ENCODE measurements at regions not wholly inside any gene's neighbourhood (a gene's known extent, or its start where the extent isn't known, plus 50 kb on each side); places are given as distances from the start of the nearest gene placed in this dataset.

DNA sequence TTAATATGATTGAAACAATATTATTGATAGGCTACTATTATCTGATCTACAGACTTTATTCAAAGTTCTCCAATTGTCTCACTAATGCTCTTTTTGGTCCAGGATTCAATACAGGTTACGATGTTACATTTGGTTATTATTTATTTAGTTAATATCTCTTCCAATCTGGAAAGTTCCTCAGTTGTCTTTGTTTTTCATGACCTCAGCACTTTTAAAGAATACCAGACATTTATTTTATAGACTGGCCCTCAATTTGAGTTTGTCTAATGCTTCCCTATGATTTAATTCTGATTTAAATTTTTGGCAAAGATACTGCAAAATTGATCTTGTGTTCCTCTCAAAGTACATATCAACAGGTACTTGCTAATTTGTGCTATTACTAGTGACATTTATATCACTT is 937.4 kb downstream of the KCNMA1 start:
- peaks cover 26% of the 10 kb centered on the region for H3K27me3 ChIP-seq (replicated peaks; ENCODE audit: insufficient read depth, low read depth, low read length, poor library complexity)
- H3K9me3 ChIP-seq (ENCODE audit: low read depth, low read length, poor library complexity, severe bottlenecking) = no peaks in the 10 kb centered on the region
- H3K4me1 ChIP-seq (ENCODE audit: insufficient read depth, low read length, poor library complexity, severe bottlenecking) = no peaks in the 10 kb centered on the region
- no peak for DNase-seq (ENCODE audit: low spot score)
- no TSS peak for BruUV-seq (replicated peaks)
- H3K27ac ChIP-seq (ENCODE audit: low read depth, low read length, poor library complexity, severe bottlenecking) = no peak overlapping the region
- POLR2A ChIA-PET (ENCODE audit: low non-redundant PET) = no interaction called here
- TF ChIP-seq EZH2 (IDR thresholded peaks at IDR 0.05; ENCODE audit: borderline replicate concordance, low read depth, low read length, poor library complexity, severe bottlenecking) = no peak
- no peak for TF ChIP-seq CTCF (conservative IDR thresholded peaks at IDR 0.05; ENCODE audit: low read depth, low read length)
- intact Hi-C loops (cut with micrococcal nuclease; ENCODE audit: unreplicated experiment) = no loop called here
- no peak overlapping the region for H3K4me3 ChIP-seq (ENCODE audit: low read depth, low read length, poor library complexity, severe bottlenecking)
- CTCF ChIA-PET = no interaction called here
- no peaks in the 10 kb centered on the region for H3K36me3 ChIP-seq (ENCODE audit: insufficient read depth, low read length, poor library complexity, severe bottlenecking)

DNA sequence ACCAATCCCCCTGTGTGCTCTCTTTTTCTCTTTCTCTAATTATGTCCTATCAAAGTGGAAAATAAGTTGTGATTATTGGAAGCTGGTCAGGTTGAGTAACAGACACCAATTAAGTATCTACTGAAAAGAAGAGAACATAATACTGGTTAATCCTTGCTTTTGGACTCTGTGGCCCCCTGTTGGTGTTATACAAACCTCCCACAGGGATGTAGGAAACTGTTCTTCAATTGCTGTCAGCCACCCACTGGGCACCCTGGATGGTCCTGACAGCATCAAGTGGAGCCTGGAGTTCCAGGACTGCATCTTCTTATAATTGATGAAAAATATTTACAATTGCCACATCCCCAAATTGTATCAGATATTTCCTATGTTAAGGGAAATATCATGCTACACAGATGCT is 939.7 kb downstream of the KCNMA1 start:
- intact Hi-C loops (cut with micrococcal nuclease; ENCODE audit: unreplicated experiment) = loop anchor here (2.0 kb wide), 1 partner anchor 283 kb away; no protein-coding TSS in a partner anchor
- peak; percentile 76 for DNase-seq (ENCODE audit: low spot score)
- no peaks in the 10 kb centered on the region for H3K4me1 ChIP-seq (ENCODE audit: insufficient read depth, low read length, poor library complexity, severe bottlenecking)
- no peak for TF ChIP-seq EZH2 (IDR thresholded peaks at IDR 0.05; ENCODE audit: borderline replicate concordance, low read depth, low read length, poor library complexity, severe bottlenecking)
- TF ChIP-seq CTCF (conservative IDR thresholded peaks at IDR 0.05; ENCODE audit: low read depth, low read length) = no peak
- no peaks in the 10 kb centered on the region for H3K36me3 ChIP-seq (ENCODE audit: insufficient read depth, low read length, poor library complexity, severe bottlenecking)
- H3K27ac ChIP-seq (ENCODE audit: low read depth, low read length, poor library complexity, severe bottlenecking) = no peak overlapping the region
- CTCF ChIA-PET = no interaction called here
- no TSS peak for BruUV-seq (replicated peaks)
- no peak overlapping the region for H3K4me3 ChIP-seq (ENCODE audit: low read depth, low read length, poor library complexity, severe bottlenecking)
- H3K27me3 ChIP-seq (replicated peaks; ENCODE audit: insufficient read depth, low read depth, low read length, poor library complexity) = peaks cover 35% of the 10 kb centered on the region
- no peaks in the 10 kb centered on the region for H3K9me3 ChIP-seq (ENCODE audit: low read depth, low read length, poor library complexity, severe bottlenecking)
- POLR2A ChIA-PET (ENCODE audit: low non-redundant PET) = interaction anchor here (0.7 kb wide), 1 partner anchor 285 kb away, joined by 4 read pairs; no protein-coding TSS in a partner anchor

- ChIA-PET POLR2A (ENCODE audit: low non-redundant PET) (no interaction called here), CTCF (no interaction called here)
- Histone ChIP-seq H3K36me3 (ENCODE audit: insufficient read depth, low read length, poor library complexity, severe bottlenecking) (no peaks in the 10 kb centered on the region), H3K27ac (ENCODE audit: low read depth, low read length, poor library complexity, severe bottlenecking) (no peak overlapping the region), H3K4me3 (ENCODE audit: low read depth, low read length, poor library complexity, severe bottlenecking) (no peak overlapping the region), H3K9me3 (ENCODE audit: low read depth, low read length, poor library complexity, severe bottlenecking) (no peaks in the 10 kb centered on the region), H3K4me1 (ENCODE audit: insufficient read depth, low read length, poor library complexity, severe bottlenecking) (no peaks in the 10 kb centered on the region), H3K27me3 (replicated peaks; ENCODE audit: insufficient read depth, low read depth, low read length, poor library complexity) (peaks cover 27% of the 10 kb centered on the region)
- intact Hi-C loops (cut with micrococcal nuclease; ENCODE audit: unreplicated experiment) = no loop called here
- TF ChIP-seq EZH2 (IDR thresholded peaks at IDR 0.05; ENCODE audit: borderline replicate concordance, low read depth, low read length, poor library complexity, severe bottlenecking) (no peak), CTCF (conservative IDR thresholded peaks at IDR 0.05; ENCODE audit: low read depth, low read length) (no peak)
- no TSS peak for BruUV-seq (replicated peaks)
- no peak for DNase-seq (ENCODE audit: low spot score)
Observed at GRCh38 chr10:76695069-76695468, 942.5 kb downstream of the KCNMA1 start.

All from A673 (cell line).